ENCODE measurements at regions not wholly inside any gene's neighbourhood (a gene's known extent, or its start where the extent isn't known, plus 50 kb on each side); places are given as distances from the start of the nearest gene placed in this dataset.
"Not testable (repeated sequence)": the region's sequence is repeated elsewhere in the genome, so short reads cannot be mapped to it uniquely, and the experiment has no call there.

GRCh38 chr3:174462916-174463315 lies 396.2 kb upstream of the NAALADL2 start:
- no peak for FAIRE-seq

GRCh38 chr3:174465177-174465576 lies 394.0 kb upstream of the NAALADL2 start:
- FAIRE-seq: peak; percentile 29

- FAIRE-seq: no peak
Measured at GRCh38 chr3:174466471-174467054, 392.6 kb upstream of the NAALADL2 start.

- FAIRE-seq: no peak
Measured at GRCh38 chr3:174477491-174477890, 381.6 kb upstream of the NAALADL2 start.

GRCh38 chr3:174480767-174481166 lies 378.4 kb upstream of the NAALADL2 start:
- FAIRE-seq: no peak

GRCh38 chr3:174482541-174482940 lies 376.6 kb upstream of the NAALADL2 start:
- no peak for FAIRE-seq

GRCh38 chr3:174483254-174483653 lies 375.9 kb upstream of the NAALADL2 start:
- FAIRE-seq: no peak

- not testable (repeated sequence) for FAIRE-seq
Measured at GRCh38 chr3:174483856-174484255, 375.3 kb upstream of the NAALADL2 start.

GRCh38 chr3:174488527-174488926 lies 370.6 kb upstream of the NAALADL2 start:
- FAIRE-seq: no peak

GRCh38 chr3:174495311-174495710 lies 363.8 kb upstream of the NAALADL2 start:
- no peak for FAIRE-seq

- no peak for FAIRE-seq
Measured at GRCh38 chr3:174495928-174496327, 363.2 kb upstream of the NAALADL2 start.

- peak; percentile 23 for FAIRE-seq
Measured at GRCh38 chr3:174498638-174499037, 360.5 kb upstream of the NAALADL2 start.

- FAIRE-seq: no peak
Measured at GRCh38 chr3:174505266-174505665, 353.9 kb upstream of the NAALADL2 start.

GRCh38 chr3:174524203-174524602 lies 334.9 kb upstream of the NAALADL2 start:
- FAIRE-seq: no peak

GRCh38 chr3:174529298-174529697 lies 329.8 kb upstream of the NAALADL2 start:
- FAIRE-seq: no peak

GRCh38 chr3:174531262-174531982 lies 327.7 kb upstream of the NAALADL2 start:
- FAIRE-seq: no peak

GRCh38 chr3:174532216-174532615 lies 326.9 kb upstream of the NAALADL2 start:
- no peak for FAIRE-seq

GRCh38 chr3:174532776-174533175 lies 326.4 kb upstream of the NAALADL2 start:
- FAIRE-seq: no peak

- no peak for FAIRE-seq
Measured at GRCh38 chr3:174533286-174533685, 325.8 kb upstream of the NAALADL2 start.

- no peak for FAIRE-seq
Measured at GRCh38 chr3:174536319-174536718, 322.8 kb upstream of the NAALADL2 start.

GRCh38 chr3:174538151-174538550 lies 321.0 kb upstream of the NAALADL2 start:
- FAIRE-seq: no peak

GRCh38 chr3:174540116-174540908 lies 318.8 kb upstream of the NAALADL2 start:
- no peak for FAIRE-seq

GRCh38 chr3:174541708-174542315 lies 317.3 kb upstream of the NAALADL2 start:
- FAIRE-seq: no peak

All from endometrium (tissue), 2 donors.